HUES48 (cell line): ENCODE measurements at regions not wholly inside any gene's neighbourhood (a gene's known extent, or its start where the extent isn't known, plus 50 kb on each side); places are given as distances from the start of the nearest gene placed in this dataset.

ENCODE experiments used
- H3K27ac ChIP-seq: one replicate; pipeline ENCODE4 v1.7.0; 2013; ENCODE audit warnings: low read depth, low read length, inconsistent platforms
- H3K27me3 ChIP-seq: 2 replicates; pipeline ENCODE4 v1.6.1; 2013; ENCODE audit warnings: mild to moderate bottlenecking, low read length; ENCODE audit not compliant: control insufficient read depth, insufficient read depth
- H3K36me3 ChIP-seq: 2 replicates; pipeline ENCODE4 v1.6.1; 2013; ENCODE audit warnings: low read length; ENCODE audit not compliant: control insufficient read depth, insufficient read depth
- H3K4me1 ChIP-seq: 2 replicates; pipeline ENCODE4 v1.6.1; 2013; ENCODE audit warnings: mild to moderate bottlenecking, low read length; ENCODE audit not compliant: control insufficient read depth, insufficient read depth
- H3K4me3 ChIP-seq: 2 replicates; pipeline ENCODE4 v1.5.1; 2013; ENCODE audit warnings: mild to moderate bottlenecking, low read depth, low read length
- H3K9ac ChIP-seq: 2 replicates; pipeline ENCODE4 v1.6.1; 2013; ENCODE audit warnings: mild to moderate bottlenecking, low read depth, low read length, moderate library complexity
- H3K9me3 ChIP-seq: 2 replicates; pipeline ENCODE4 v1.6.1; 2013; ENCODE audit warnings: low read length; ENCODE audit not compliant: control insufficient read depth, insufficient read depth

DNA sequence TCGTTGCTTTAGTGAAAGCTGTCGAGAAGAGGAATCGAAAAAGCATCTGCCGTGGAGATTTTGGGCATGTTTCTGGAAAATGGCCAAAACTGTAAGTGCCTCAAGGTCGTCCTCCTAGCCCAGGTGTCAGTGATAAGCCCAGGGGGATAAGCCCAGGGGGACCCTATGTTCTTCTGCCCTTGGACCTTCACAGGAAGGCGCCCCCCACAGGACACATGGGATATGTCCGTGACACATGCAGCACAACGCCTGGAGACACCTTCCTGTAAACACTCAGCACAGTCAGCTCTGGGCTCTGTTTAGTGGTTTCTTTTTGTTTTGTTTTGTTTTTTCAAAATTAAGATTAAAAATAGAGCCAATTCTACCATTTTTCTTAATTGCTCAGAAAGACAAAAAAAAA, 272.7 kb downstream of the KLF6 start:
- no peaks in the 10 kb centered on the region for H3K9me3 ChIP-seq
- no peaks in the 10 kb centered on the region for H3K27me3 ChIP-seq
- no peak overlapping the region for H3K27ac ChIP-seq
- no peaks in the 10 kb centered on the region for H3K36me3 ChIP-seq
- H3K9ac ChIP-seq = no peak overlapping the region
- no peaks in the 10 kb centered on the region for H3K4me1 ChIP-seq
- H3K4me3 ChIP-seq = no peak overlapping the region

DNA sequence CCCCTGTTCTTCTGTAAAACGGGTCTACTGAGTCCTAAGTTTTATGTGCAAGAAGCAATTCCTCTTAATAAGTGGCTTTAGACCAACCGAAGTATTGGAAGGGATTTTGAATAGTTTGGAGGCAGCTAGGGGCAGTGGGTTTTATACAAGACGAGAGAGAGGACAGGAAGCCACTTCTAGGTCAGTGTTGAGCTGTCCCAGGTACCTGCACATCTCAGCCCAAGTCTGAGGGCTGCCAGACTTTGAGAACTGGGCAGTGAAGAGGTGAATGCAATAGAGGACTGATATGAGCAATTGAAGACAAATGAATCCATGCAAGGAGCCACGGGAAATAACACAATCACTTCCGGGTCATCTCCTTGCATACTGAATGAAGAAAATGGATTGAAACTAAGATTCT, 273.5 kb downstream of the KLF6 start:
- Histone ChIP-seq H3K27me3 (no peaks in the 10 kb centered on the region), H3K4me3 (no peak overlapping the region)

DNA sequence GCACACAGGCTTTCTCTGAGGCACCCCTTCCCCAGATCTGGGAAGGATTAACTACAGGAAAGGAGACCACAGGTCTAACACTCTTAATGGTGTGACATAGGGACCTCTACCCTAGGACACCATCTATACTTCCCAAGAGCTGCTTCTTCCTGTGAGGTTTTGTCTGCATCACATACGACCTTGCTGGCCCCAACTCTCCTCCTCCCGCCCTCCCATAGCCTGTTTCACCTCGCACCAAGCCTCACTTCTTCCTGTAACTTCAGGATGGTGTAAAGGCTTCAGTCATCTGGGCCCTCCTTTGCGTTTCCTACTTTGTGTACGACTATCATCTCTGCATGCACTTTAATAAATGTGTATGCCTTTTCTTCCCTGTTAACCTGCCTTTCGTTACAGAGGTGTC, 274.3 kb downstream of the KLF6 start:
- no peaks in the 10 kb centered on the region for H3K9me3 ChIP-seq
- no peak overlapping the region for H3K9ac ChIP-seq
- H3K4me3 ChIP-seq = no peak overlapping the region
- no peaks in the 10 kb centered on the region for H3K36me3 ChIP-seq
- H3K27me3 ChIP-seq = no peaks in the 10 kb centered on the region
- H3K4me1 ChIP-seq = no peaks in the 10 kb centered on the region
- no peak overlapping the region for H3K27ac ChIP-seq

More for the DNA sequence above, 273.5 kb downstream of the KLF6 start:
- Histone ChIP-seq H3K9ac (no peak overlapping the region), H3K36me3 (no peaks in the 10 kb centered on the region), H3K4me1 (no peaks in the 10 kb centered on the region), H3K9me3 (no peaks in the 10 kb centered on the region), H3K27ac (no peak overlapping the region)

DNA sequence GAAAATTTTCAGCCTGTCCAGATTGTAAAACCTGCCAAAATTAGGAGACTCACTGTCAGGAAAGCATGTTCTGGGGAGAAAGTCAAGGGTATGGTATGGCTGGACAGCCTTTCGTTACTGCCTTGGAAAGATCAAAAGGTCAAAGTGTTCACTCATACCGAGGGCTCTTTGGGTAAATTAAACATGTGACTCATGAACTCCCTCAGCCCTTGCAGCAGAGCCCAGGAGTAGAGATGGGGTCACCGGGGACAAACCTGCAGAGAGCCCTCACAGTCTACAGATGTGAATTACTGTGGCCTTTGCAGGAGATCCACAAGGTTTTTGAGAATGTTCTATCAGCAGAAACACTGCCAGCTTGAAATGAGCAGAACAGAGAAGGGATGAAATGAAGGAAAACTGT, 275.7 kb downstream of the KLF6 start:
- no peaks in the 10 kb centered on the region for H3K9me3 ChIP-seq
- no peaks in the 10 kb centered on the region for H3K27me3 ChIP-seq
- H3K4me3 ChIP-seq = no peak overlapping the region

DNA sequence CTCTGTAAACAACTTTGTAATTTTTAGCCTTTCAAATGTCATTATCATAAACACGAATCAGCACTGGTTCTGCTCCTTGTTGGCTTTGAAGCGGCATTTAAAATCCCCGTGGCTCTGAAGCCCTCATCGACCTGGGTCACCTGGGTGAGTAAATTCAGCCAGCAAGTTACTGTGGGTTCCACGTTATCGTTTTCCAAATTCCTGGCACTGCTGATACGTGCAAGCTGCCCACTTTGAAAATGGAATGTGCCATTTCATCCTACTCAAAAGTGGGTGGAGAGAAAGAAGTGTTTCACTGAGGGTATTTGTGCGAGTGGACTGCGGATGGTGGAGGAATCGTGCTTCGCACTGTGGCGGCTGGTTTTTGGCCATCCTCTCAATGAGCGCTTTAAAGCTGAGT, 281.7 kb downstream of the KLF6 start:
- Histone ChIP-seq H3K27me3 (no peaks in the 10 kb centered on the region), H3K9me3 (no peaks in the 10 kb centered on the region), H3K4me1 (peaks cover 11% of the 10 kb centered on the region; the same call in 1 of the 2 replicates), H3K9ac (no peak overlapping the region), H3K27ac (no peak overlapping the region), H3K4me3 (no peak overlapping the region), H3K36me3 (no peaks in the 10 kb centered on the region)

More for the DNA sequence above, 275.7 kb downstream of the KLF6 start:
- no peak overlapping the region for H3K9ac ChIP-seq
- no peaks in the 10 kb centered on the region for H3K36me3 ChIP-seq
- H3K4me1 ChIP-seq = no peaks in the 10 kb centered on the region
- no peak overlapping the region for H3K27ac ChIP-seq

DNA sequence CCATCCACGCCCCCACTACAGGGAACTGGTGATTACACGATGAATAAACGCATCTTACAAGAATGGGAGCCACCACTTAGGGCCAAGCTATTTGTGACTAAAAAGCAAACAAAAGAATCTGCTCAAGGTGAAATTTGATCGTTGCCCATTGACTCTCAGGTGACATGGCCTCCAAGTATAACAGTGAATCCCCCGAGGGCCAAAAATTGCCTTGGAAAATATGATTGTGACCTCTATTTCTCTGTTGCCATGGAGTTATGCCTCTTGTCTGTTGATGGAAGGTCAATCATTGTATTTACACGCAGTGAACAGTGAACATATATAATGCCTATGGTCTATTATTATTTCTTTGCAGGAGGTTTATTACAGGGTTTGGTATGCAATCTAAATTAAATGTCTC, 282.3 kb downstream of the KLF6 start:
- H3K9ac ChIP-seq = no peak overlapping the region
- H3K36me3 ChIP-seq = no peaks in the 10 kb centered on the region
- H3K27ac ChIP-seq = no peak overlapping the region
- H3K4me1 ChIP-seq = peaks cover 11% of the 10 kb centered on the region; the same call in 1 of the 2 replicates
- H3K4me3 ChIP-seq = no peak overlapping the region
- H3K27me3 ChIP-seq = no peaks in the 10 kb centered on the region
- H3K9me3 ChIP-seq = no peaks in the 10 kb centered on the region

DNA sequence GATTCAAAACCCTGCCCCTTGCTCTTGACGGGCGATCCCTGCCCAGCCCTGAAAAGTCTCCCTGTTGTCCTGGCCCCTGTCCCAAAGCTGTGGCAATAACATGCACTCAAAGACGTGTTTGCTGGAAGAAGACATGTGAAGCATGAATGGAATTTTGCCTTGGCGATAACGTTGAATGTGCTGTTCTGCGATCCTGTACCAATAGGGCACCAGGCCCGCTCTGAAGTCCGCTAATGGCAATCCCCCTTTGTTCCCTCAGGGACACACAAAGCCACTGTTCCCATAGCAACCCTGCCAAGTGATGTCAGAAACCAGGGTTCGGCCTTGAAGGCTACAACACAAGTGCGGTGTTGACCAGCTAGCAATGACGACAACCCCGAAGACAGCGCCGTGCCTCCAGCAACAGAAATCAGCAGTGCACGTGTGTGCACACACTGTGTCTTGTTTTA, 284.6 kb downstream of the KLF6 start:
- Histone ChIP-seq H3K9me3 (no peaks in the 10 kb centered on the region), H3K36me3 (no peaks in the 10 kb centered on the region), H3K4me3 (no peak overlapping the region), H3K27me3 (no peaks in the 10 kb centered on the region), H3K27ac (no peak overlapping the region), H3K9ac (no peak overlapping the region), H3K4me1 (peaks cover 31% of the 10 kb centered on the region)

DNA sequence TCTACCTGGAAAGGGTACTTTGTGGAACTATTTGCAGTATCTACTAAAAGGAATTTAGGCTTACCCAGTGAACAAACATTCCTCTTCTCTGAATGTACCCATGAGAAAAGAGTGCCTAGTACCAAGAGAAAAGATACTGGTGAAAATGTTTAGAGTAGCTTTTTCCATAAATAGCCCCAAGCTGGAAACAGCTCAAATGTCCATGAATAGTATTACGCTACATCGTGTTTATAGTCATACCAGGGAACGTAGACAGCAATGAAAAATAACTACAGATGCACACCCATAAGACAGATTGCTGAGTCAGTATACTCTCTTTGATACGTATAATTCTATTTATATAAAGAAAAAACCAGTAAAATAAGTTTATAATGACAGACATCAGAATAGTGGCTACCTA, 285.9 kb downstream of the KLF6 start:
- Histone ChIP-seq H3K27me3 (no peaks in the 10 kb centered on the region), H3K9me3 (no peaks in the 10 kb centered on the region), H3K4me3 (no peak overlapping the region), H3K9ac (no peak overlapping the region), H3K27ac (no peak overlapping the region), H3K36me3 (no peaks in the 10 kb centered on the region), H3K4me1 (peaks cover 31% of the 10 kb centered on the region)

DNA sequence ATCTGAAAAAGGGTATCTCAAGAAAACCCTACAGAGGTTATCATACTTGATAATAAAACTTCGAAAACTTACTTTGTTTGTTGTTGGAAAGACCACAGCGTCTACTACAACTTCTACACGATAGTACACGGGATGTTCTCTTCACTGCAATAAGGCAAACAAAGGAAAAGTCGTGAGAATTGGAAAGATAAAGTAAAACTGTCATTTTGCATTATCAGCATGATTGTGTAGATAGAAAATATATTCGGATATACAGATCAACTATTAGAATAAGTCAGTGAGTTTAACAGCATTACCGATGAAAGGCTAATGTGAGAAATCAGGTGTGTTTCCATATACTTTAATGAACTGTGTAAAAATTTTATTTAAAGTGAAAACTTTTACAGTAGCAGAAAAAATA, 287.4 kb downstream of the KLF6 start:
- peaks cover 28% of the 10 kb centered on the region for H3K4me1 ChIP-seq
- H3K36me3 ChIP-seq = no peaks in the 10 kb centered on the region
- H3K4me3 ChIP-seq = no peak overlapping the region
- H3K27me3 ChIP-seq = no peaks in the 10 kb centered on the region
- H3K9me3 ChIP-seq = no peaks in the 10 kb centered on the region
- no peak overlapping the region for H3K9ac ChIP-seq
- no peak overlapping the region for H3K27ac ChIP-seq

DNA sequence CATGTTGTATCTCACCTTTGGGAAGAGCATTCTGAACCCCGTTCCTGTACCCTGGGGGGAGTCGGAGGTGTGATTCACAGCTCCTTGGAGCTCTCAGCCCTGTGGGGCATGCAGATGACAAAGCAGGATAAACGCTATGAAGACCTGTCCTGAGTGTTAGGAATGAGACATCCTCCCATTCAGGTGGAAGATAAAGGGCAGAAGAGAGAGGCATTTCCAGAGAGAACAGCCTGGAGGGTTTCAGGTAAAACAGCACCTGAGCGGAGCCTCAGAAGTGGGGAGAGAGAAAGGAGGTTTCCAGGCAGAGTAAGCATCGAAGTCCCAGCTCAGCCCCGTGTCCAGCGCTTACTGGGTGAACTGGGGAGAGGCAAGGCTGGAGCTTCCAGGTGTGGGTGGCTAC, 288.9 kb downstream of the KLF6 start:
- Histone ChIP-seq H3K4me1 (peaks cover 24% of the 10 kb centered on the region), H3K27ac (peak overlapping the region; percentile 18), H3K27me3 (no peaks in the 10 kb centered on the region), H3K4me3 (no peak overlapping the region), H3K9me3 (no peaks in the 10 kb centered on the region), H3K36me3 (no peaks in the 10 kb centered on the region), H3K9ac (no peak overlapping the region)

DNA sequence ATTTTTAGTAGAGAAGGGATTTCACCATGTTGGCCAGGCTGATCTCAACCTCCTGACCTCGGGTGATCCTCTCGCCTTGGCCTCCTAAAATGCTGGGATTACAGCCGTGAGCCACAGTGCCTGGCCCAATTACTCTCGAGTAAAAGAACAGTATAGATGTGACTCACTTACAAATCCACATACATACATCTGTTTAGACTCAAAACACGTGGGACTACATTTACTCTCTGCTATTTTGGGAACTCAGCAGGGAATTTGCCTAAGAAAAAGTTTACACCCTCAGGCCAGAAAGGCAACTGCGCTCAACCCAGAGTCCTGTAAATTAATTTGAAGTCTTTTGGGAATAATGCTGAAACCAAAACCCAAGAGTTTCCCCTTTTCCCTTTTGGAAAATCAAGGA, 289.7 kb downstream of the KLF6 start:
- H3K4me3 ChIP-seq = no peak overlapping the region
- H3K27ac ChIP-seq = no peak overlapping the region
- H3K9ac ChIP-seq = no peak overlapping the region

DNA sequence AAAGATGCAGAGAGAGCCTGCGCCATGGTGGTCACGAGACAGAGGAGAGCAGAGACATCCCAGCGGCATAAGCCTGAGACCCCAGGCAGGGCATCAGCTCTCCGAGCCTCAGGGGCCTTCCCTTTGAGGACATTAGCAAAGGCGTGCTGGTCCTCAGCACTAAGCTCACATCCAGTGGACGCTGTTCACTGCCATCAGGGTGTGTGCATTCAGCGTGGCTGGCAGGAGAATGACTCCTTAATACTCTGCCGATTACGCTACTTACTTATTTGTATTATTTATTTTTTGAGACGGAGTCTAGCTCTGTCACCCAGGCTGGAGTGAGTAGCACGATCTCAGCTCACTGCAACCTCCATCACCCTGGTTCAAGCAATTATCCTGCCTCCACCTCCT, 290.2 kb downstream of the KLF6 start:
- Histone ChIP-seq H3K27ac (no peak overlapping the region), H3K9ac (no peak overlapping the region), H3K4me3 (no peak overlapping the region), H3K27me3 (no peaks in the 10 kb centered on the region), H3K36me3 (no peaks in the 10 kb centered on the region), H3K4me1 (peaks cover 20% of the 10 kb centered on the region), H3K9me3 (no peaks in the 10 kb centered on the region)

More for the DNA sequence above, 289.7 kb downstream of the KLF6 start:
- no peaks in the 10 kb centered on the region for H3K9me3 ChIP-seq
- H3K4me1 ChIP-seq = peaks cover 21% of the 10 kb centered on the region
- no peaks in the 10 kb centered on the region for H3K27me3 ChIP-seq
- no peaks in the 10 kb centered on the region for H3K36me3 ChIP-seq
